Upper lobe of left lung (tissue), 6 donors: ENCODE measurements at regions not wholly inside any gene's neighbourhood (a gene's known extent, or its start where the extent isn't known, plus 50 kb on each side); places are given as distances from the start of the nearest gene placed in this dataset.

Experiments used
- ATAC-seq, 2 donors: fragments of 200-7000 bp; cut with Tn5 transposase; one replicate each; pipeline ENCODE4 v1.9.1; 2022; ENCODE audit warnings: mild to moderate bottlenecking in 2 of 2, moderate library complexity in 2 of 2; ENCODE audit not compliant: low FRiP score in 2 of 2
- DNase-seq, 2 donors: peaks; one replicate each; pipeline ENCODE4 v3.0.0-alpha.2; 2019 to 2020
- H3K27ac ChIP-seq, 4 donors: fragments of 200-600 bp; sonication (generic); one replicate each; pipeline ENCODE4 v1.5.1; 2016 to 2019
- H3K27me3 ChIP-seq, 4 donors: fragments of 200-600 bp; sonication (generic); one replicate each; pipeline ENCODE4 v1.5.1; 2017 to 2019
- H3K36me3 ChIP-seq, 4 donors: fragments of 200-600 bp; sonication (generic); one replicate each; pipeline ENCODE4 v1.5.1; 2016 to 2019
- H3K4me1 ChIP-seq, 4 donors: fragments of 200-600 bp; sonication (generic); one replicate each; pipeline ENCODE4 v1.5.1; 2018 to 2019
- H3K4me3 ChIP-seq, 4 donors: fragments of 200-600 bp; sonication (generic); one replicate each; pipeline ENCODE4 v1.5.1; 2017 to 2019; ENCODE audit warnings: mild to moderate bottlenecking in 2 of 4, moderate library complexity in 1 of 4
- H3K9me3 ChIP-seq, 4 donors: fragments of 200-600 bp; sonication (generic); one replicate each; pipeline ENCODE4 v1.5.1; 2018 to 2019
- CTCF ChIP-seq, 6 experiments: fragments of 450-650 bp in 4 of 6; fragments of 200-600 bp in 2 of 6; sonication (generic) in 2 of 6; IDR thresholded peaks; one replicate each; pipeline ENCODE4 v1.5.1; 2016 to 2019; ENCODE audit warnings: antibody characterized with exemption in 6 of 6
- EP300 ChIP-seq, 4 donors: sonication (generic); formaldehyde crosslinking; IDR thresholded peaks; one replicate each; pipeline ENCODE4 v1.5.1; 2017; ENCODE audit warnings: antibody characterized with exemption in 4 of 4, control low read depth in 2 of 4
- POLR2A ChIP-seq, 4 donors: fragments of 450-650 bp; IDR thresholded peaks; one replicate each; pipeline ENCODE4 v1.5.1; 2016 to 2017; ENCODE audit warnings: antibody characterized with exemption in 4 of 4, mild to moderate bottlenecking in 2 of 4
- POLR2AphosphoS5 ChIP-seq, 2 donors: sonication (generic); formaldehyde crosslinking; IDR thresholded peaks; one replicate each; pipeline ENCODE4 v1.5.1; 2017; ENCODE audit warnings: antibody characterized with exemption in 2 of 2
- WGBS, 2 donors: methylation state at CpG; one replicate each; pipeline ENCODE4 v1.1.5; 2017 to 2018; 5-methylcytosine and 5-hydroxymethylcytosine counted together
- donor health status: DM: no; HTN: no; CAD: no; lungs with moderate emphysema.
- donor health status: DM: no; HTN: yes; CAD: no; lungs with severe emphysema.

DNA sequence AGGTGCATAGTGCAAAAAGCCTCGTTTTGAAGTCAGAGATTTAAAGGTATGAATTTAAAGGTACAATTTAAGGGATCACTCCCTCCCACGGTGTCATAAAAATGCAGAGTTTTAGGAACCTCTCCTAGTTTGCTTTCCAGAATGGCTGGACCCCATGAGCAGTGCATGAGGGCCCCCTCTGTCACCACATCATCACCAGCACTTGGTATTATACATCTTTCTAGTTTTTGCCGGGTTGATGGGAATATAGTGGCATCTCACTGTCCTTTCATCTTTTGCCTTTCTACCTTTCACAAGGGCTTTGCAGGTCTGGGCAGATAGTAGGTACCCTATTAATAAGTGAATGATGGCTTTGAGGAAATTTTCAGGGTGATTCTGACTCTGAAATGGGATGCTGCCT is 103.6 kb upstream of the AGBL1 start:
- Histone ChIP-seq H3K4me3 (no peak overlapping the region), H3K36me3 (no peaks in the 10 kb centered on the region), H3K27me3 (no peaks in the 10 kb centered on the region), H3K9me3 (no peaks in the 10 kb centered on the region), H3K4me1 (no peaks in the 10 kb centered on the region), H3K27ac (no peak overlapping the region)
- WGBS, 2 donors: 78 to 87% methylated on average over 3 of the region's 3 CpGs
- DNase-seq (no peak), ATAC-seq (no peak)
- TF ChIP-seq POLR2AphosphoS5 (IDR thresholded peaks at IDR 0.05): no peak

GRCh38 chr15:85976986-85977385 is 102.7 kb upstream of the AGBL1 start:
- Histone ChIP-seq H3K4me1 (no peaks in the 10 kb centered on the region), H3K27ac (no peak overlapping the region), H3K27me3 (no peaks in the 10 kb centered on the region), H3K4me3 (no peak overlapping the region), H3K36me3 (no peaks in the 10 kb centered on the region), H3K9me3 (no peaks in the 10 kb centered on the region)
- no peak for DNase-seq
- no peak for ATAC-seq
- WGBS, 2 donors: 83 to 95% methylated on average over 3 of the region's 3 CpGs
- TF ChIP-seq POLR2A (IDR thresholded peaks at IDR 0.05) (no peak), CTCF (IDR thresholded peaks at IDR 0.05) (no peak), EP300 (IDR thresholded peaks at IDR 0.05) (no peak)

GRCh38 chr15:85977586-85977985 is 102.1 kb upstream of the AGBL1 start:
- WGBS, 2 donors: 77 to 89% methylated on average over 2 of the region's 2 CpGs
- no peaks in the 10 kb centered on the region for H3K9me3 ChIP-seq

GRCh38 chr15:85979929-85980328 is 99.7 kb upstream of the AGBL1 start:
- H3K4me1 ChIP-seq: no peaks in the 10 kb centered on the region
- WGBS, 2 donors: 96% methylated on average over 5 of the region's 5 CpGs
- DNase-seq (no peak), ATAC-seq (no peak)
- no peaks in the 10 kb centered on the region for H3K9me3 ChIP-seq
- no peaks in the 10 kb centered on the region for H3K36me3 ChIP-seq
- TF ChIP-seq POLR2AphosphoS5 (IDR thresholded peaks at IDR 0.05) (no peak), CTCF (IDR thresholded peaks at IDR 0.05) (no peak), EP300 (IDR thresholded peaks at IDR 0.05) (no peak), POLR2A (IDR thresholded peaks at IDR 0.05) (no peak)
- no peak overlapping the region for H3K4me3 ChIP-seq
- no peaks in the 10 kb centered on the region for H3K27me3 ChIP-seq
- H3K27ac ChIP-seq: no peak overlapping the region

More at GRCh38 chr15:85977586-85977985, 102.1 kb upstream of the AGBL1 start:
- Histone ChIP-seq H3K27me3 (no peaks in the 10 kb centered on the region), H3K4me3 (no peak overlapping the region), H3K27ac (no peak overlapping the region), H3K4me1 (no peaks in the 10 kb centered on the region), H3K36me3 (no peaks in the 10 kb centered on the region)
- TF ChIP-seq CTCF (IDR thresholded peaks at IDR 0.05): no peak
- TF ChIP-seq POLR2AphosphoS5 (IDR thresholded peaks at IDR 0.05): no peak
- TF ChIP-seq EP300 (IDR thresholded peaks at IDR 0.05): no peak
- TF ChIP-seq POLR2A (IDR thresholded peaks at IDR 0.05): no peak
- ATAC-seq (no peak), DNase-seq (no peak)

DNA sequence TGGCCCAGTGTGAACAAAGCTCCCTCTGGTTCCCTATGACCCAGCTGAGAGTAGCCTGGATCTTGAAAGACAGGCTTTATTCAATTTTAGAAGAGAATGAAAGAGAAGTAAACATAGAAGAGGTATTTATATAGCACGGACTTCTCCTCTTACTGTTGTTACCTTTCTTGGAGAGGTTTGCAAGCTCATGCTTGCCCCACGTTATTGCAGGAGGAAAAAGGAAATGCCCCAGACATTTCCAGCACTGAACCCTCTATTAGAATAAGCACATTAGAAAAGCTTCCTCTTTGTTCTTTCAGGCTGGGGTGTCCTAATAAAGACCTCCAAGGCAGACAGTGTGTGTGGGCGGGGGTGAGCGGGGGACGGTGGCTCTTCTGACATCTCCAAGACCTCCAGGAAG is 98.7 kb upstream of the AGBL1 start:
- Histone ChIP-seq H3K36me3 (no peaks in the 10 kb centered on the region), H3K9me3 (no peaks in the 10 kb centered on the region), H3K27ac (no peak overlapping the region), H3K4me3 (no peak overlapping the region), H3K27me3 (no peaks in the 10 kb centered on the region), H3K4me1 (no peaks in the 10 kb centered on the region)
- ATAC-seq: no peak
- TF ChIP-seq POLR2A (IDR thresholded peaks at IDR 0.05) (no peak), EP300 (IDR thresholded peaks at IDR 0.05) (no peak), POLR2AphosphoS5 (IDR thresholded peaks at IDR 0.05) (no peak), CTCF (IDR thresholded peaks at IDR 0.05) (no peak)
- WGBS, 2 donors: 61 to 65% methylated on average over 5 of the region's 5 CpGs
- no peak for DNase-seq
